DMS79 treated with DMSO at 0.1 percent for 48 hours (cell line): ENCODE measurements at regions not wholly inside any gene's neighbourhood (a gene's known extent, or its start where the extent isn't known, plus 50 kb on each side); places are given as distances from the start of the nearest gene placed in this dataset.

ENCODE experiments used
- DNase-seq: peaks from one replicate; lab custom pipeline; 2025; lab: John Stamatoyannopoulos, UW

DNA sequence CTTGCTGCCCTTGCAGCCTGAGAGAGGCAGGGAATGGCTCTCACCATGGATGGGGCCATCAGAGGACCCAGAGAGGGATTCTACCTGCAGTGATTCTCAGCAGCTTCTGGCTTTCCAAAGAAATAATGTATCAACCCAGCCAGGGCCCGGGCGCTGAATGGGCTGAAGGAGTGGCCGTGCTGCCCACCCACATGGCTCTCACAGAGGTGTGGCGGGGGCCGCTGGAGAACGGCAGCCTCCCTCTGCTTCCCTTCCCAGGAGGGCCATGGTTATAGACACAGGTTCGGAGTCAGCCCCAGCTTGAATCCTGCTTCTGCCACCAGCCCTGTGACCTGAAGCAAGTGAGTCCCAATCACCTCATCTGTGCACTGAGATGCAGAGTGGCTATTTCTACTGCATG is 82.7 kb downstream of the THAP12 start:
- no peak for DNase-seq

DNA sequence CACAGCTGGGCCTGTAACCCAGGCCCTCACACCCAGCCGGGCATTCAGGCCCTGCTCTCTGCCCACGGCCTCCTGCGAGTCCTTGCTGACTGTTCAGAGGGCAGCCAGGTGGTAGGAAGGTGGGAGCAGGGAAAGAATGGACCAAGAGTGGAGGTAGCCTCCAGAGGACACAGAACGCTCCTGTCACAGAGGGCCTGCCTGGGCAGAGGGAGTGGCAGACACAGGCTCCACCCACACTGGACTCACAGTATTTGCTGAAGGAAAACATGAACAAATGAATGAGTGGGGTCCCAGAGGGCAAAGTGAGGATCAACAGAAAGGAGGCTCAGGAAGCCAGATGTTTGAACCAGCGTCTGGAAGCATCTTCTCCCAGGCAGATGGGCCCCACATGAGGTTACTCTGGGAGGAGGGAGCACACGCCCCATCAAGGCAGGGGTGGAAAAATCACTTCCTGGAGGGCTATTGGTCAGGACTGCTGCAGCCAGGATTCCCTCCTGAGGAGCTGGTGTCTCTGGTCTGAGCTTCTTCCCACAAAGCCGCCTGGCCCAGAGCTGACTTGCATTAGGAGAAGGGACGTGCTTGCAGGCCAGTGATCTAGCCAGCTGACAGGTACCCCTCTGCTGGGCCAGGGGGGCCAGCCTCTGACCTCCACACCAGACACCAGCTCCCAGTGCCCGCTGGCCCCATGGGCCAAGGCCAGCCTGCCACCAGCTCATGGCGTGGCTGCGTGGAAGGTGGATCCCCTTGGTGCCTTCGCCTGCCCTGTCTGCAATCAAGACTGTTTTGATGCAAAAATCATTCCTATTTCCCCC is 84.0 kb downstream of the THAP12 start:
- DNase-seq: no peak

DNA sequence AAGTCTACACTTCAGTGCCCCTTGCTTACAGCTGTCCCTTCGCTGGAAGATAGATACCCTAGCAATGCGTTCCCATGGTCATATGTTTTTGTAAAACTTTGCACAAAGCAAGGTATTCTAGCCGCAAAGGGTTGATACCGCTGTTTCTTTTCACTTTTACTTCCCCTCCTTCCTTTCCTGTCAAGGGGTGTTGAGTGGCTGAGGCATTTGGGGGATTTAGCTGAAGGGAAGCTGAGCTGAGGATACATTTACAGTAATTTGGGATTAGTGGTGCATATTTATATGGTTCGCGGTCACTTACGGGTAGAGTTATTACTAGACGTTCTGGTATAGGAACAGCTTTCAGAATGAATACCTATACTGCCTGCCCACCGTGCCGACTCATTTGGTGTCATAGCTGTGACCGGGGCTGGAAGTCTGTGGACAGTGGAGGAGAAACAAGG is 86.9 kb upstream of the WNT11 start:
- DNase-seq: no peak

DNA sequence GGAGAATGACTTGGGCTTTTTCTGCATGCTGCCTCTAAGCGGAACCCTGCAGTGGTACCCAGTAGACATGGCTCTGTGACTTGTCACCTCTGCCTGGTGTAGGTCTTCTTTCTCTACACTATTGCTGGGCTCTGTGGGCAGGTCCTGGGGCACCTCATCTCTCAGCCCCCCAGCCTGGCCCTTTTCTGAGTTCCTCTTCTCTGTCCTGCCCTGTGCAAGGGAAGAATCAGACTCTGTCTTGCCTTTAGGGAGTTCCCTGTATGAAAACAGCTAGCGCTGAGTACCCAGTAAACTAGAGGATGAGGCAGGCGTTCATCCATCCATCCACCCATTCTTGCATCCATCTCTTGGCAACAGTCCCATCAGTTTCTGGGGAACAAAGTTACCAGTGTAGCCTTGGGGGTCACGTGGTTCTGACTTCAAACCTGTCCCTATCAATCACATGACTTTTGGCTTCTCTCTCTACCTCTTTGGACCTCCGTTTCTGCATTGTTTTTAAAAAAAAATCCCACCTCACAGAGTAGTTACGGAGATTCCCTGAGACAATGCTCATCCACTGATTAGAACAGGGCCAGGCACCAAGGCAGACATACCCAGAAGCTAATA is 86.4 kb upstream of the WNT11 start:
- DNase-seq: no peak

DNA sequence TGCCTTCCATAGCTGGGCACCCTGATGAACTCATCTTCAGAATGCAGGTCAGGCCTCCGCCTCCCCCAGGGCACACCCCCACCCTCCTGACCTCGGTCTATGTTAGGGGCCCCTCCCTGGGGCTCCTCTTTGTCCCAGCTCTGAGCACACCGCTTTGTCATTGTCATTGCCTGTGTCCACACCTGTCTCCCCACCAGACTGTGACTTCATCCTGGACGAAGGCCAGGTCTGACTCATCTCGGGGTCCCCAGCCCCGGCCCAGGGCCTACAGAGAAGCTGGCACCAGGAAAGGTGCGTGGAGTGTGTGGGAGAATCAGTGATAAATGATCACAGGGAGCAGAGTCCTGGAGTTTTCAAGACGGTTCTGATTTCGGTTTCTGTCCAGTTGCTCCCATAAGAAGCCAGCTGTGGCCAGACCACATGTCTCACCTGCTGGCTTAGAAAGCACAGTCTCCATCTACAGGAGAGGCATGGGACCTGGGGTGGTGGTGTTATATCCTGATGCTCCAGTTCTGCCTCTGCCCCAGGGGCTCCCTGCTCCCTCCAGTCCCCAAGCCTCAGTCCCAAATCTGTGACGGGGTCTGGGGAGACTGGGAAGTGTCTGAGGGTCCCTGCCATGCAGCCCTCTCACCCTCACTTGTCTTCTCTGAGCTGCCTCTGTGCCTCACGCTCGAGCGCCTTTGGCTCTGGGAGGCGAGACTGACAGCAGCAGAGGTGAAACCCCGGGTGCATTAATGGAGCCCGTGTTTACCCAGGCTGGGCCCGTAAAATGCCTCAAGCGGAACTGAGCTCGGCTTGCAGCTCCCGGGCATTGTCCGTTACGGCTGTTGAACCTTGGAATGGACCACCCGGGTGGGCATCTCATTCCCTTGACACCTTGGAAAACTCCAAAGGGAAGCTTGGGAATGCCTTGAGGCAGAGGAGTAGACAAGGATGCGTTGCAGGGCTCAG is 85.5 kb upstream of the WNT11 start:
- DNase-seq: peak; percentile 87

DNA sequence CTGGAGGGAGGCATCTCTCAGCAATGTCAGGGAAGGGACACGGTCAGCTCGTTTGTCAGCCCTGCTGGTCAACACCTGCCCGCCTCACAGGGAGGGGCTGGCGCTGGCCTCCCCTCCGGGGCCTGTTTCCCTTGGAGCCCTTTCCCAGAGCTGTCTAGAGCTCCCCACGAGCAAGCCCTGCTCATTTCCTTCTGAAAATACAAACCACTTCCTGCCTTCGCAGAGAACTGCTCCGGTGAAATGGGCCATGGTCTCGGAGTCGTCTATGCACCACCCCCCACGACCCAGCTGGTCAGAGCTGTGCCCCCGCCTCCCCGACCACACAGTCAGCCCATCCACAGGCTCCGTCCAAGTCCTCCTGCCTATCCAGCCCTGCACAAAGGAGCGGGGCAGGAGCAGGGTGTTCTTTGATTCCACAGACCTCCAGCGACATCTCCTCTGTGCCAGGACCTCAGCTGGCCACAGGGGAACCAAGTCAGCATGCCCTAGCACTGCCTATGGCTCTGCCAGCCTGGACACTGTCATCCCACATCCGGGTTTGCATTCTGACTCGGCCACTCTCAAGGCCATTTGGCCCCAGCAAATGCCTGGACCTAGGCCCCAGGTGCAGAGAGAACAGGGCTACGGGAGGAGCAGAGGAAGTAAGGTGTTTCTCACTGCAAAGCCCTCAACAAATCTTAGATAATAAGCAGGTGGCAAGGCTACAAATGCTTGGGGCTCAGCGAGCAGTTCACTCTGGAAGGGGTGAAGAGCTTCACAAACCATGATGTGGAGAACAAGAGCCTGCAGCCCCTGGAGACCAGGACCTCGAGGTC is 82.1 kb upstream of the WNT11 start:
- DNase-seq: no peak

DNA sequence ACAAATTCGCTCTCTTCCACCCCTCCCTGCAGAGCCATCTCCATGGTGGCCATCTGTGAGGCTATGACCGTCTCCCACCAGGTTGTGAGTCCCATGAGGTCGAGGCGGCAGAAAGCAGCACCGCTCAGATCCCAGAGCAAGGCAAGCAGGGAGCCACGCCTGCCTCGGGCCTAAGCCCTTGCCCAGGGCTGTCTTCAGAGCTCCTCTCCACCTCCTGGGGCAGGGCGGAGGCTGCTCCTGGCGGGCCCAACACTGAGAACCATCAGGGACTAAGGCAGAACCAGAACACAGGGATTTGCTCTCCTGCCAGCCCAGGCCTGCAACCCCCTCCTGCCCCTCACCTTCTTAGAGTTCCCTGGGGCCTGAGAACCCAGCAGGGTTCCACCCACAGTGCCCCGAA is 80.9 kb upstream of the WNT11 start:
- no peak for DNase-seq

DNA sequence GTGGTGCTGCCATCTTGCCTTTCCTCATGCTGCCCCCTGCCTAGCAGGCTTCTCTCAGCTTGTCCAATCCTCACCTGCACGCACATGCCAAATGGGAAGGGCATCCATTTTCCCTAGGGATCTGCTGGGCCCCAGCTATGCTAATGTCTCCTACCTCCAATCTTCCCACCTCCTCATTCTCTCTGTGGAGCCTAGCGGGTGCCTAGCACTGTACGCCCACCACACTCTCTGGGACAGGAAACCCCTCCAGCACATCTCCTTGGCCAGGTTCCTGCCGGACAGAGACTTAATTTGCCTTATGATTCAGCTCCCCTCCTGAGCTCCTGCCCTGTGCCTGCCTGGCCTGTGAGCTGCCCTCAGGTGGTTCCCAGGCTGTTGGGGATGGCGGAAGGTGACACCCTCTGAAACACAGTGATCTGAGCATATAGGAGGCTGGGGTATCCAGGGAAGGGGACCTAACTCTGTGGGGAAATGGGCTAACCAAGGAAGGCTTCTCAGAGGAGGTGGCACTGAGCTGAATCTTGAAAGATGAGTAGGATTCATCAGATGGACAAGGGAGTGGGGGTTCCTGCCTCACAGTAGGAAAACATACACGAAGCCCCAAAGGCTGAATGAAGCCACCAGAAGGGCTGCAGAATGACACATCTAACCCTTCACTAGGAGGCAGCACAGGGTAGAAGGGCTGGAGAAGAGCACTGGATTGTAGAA is 79.2 kb upstream of the WNT11 start:
- no peak for DNase-seq

DNA sequence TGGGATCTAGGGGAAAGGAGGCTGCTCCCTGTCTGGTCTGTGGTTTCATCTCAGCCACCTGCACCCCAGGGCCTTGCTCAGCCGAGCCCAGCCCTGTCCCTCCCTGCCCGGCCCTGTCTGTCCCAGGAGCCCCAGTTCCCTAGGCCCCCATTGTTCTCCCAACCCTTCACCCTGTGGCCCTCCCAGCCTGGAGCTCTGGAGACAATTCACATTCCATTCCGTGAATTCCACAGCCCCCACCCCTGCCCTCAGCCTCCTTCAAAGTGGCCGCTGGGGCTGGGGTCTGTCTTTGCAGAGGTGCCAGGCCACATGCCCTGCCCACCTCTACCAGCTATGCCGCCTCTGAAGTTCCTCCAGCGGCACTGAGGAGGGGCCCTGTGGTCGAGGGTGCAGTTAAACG is 77.9 kb upstream of the WNT11 start:
- DNase-seq: no peak

DNA sequence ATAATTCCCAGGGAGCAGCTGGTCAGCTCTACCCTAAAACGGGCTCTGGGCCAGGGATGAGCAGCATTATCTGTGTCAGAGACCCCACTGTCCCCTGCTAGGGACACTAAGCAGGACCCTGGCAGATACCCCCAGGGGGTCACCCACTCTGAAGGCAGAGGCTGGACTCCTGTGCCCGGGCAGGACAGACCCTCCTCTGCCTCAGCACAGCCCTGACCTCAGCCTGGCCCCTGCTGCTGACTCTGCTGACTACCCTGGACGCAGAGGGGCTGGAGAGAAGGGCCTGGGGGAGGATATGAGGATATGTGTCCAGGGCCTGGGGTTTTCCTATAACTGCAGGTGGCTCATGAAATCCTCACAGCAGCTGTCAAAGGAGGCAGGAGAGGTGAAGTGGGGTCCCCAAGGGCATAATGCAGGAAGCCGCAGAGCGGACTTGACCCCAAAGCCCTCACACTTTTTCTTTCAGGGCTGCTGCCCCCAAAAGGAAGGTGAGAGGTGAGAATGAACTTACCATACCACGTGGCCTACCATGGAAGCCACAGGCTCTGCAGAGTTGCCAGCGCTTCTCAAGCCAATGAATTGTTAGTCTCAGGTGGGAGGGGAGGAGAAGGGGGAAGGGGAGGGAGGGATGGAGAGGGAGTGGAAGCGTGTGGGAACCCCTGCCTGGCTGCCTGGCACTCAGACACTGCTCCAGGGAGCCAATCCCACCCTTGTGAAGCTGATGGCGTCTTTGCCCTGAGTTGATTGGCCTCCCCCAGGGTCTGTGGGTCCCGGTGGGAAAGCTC is 76.7 kb upstream of the WNT11 start:
- no peak for DNase-seq

DNA sequence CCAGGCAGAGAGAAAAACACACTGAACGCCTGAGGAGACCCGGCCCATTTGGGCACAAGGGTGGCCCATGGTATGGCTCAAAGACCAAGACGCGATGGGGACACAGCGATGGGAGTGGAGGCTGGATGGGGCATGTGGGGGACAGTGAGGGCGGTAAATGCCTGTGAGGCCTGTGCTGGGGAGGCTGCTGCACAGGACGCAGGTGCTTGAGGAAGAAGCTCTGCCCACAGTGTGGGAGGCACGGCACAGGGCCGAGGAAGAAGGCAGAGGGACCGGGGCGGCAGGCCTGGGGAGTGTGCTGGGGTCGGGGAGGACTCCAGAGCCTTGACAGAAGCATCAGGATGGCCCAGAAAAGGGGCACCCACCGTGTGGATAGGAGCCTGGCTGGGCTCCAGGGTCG is 75.9 kb upstream of the WNT11 start:
- DNase-seq: no peak

DNA sequence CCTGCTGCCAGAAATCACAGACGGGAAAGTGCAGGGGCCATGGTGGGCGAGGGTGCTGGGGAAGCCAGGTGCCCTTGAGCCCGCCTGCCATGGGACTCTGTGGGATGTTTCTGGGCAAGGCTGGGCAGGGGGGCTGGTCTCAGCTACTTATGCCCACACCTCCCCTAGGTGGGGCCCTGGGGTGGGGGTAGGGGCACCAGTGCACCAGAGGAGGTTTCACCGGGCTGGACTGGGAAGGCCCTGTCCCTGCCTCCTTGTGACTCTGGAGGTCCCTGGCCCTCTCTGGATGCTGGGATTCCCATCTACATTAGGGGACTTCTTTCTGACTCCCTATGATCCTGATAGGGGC is 75.2 kb upstream of the WNT11 start:
- no peak for DNase-seq

DNA sequence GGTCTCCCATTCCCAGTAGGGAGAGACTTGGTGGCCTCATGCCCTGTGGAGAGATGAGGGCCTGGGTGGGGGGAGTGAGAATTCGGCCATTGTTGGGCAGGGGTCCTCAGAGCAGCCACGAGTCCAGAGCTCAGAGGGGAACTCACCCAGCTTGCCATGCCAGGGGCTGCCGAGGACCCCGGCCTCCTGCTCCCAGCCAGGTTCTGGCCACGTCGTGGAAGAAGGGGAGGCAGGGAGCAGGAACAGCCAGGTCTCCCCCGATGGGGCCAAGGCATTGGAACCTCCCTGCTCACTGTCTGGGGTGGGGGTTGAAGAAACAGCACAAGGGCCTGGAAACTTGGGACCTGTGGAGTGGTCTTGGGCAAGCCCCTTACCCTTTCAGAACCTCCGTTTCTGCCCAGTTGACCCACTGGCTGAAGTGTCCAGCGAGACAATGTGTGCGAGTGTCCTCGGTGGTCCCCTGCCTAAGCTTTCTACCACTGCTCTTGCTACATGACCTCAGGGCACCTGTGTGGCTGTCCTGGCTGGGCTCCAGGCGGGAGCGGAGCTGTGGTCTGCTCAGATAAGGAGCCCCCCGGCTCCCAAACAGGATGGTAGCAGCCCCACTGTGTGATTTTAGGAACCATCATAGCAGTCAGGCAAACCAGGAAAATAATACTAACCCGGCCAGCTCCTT is 74.7 kb upstream of the WNT11 start:
- no peak for DNase-seq

DNA sequence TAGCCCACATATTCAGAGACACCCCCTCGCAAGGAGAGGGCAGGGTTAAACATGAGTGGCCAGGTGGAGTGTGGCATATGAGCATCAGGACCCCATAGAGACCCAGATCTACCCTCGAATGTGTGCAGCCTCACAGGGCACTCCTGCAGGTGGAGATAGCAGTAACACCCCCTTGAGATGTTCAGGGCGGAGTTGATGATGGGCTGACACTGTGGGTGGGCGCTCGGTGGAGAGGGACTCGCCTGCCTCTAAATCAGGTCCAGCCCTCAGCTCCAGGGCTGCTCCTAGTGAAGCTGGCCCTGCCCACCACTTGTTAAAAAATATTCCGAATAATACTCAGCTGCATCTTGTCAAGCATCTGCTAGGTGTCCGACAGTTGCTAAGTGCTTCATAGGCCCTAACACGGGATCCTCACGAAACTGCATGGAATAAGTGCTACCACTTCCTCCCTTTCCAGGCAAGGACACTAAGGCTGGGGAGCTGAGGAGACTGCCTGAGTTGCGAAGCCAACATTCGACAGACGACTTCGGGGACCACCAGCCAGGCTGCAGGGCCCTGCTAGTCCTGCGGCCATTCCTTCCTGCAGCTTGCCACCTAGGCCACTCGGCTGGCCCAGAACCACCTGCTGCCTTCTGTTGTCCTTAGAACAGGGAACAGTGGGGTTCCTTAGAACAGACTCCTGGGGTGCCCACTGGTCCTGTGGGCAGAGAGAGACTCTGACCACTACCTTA is 74.0 kb upstream of the WNT11 start:
- DNase-seq: peak; percentile 10

DNA sequence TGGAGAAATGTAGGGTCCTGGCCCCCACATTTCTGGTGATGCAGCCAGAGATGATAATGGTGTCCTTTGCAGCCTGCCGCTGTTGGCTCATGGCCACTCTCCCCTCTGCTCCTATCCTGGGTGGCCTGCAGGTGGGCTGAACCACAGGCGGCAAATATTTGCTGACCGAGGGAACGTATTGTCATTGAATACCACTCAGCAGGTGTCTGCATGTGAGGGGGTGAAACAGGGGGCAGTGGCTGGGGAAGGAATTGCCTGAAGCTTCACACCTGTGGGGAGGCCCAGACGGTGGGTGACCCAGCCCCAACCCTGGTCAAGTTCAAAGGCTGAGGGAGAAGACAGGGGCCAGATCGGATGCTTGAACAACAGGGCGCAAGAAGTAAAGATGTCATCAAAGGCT is 73.3 kb upstream of the WNT11 start:
- DNase-seq: no peak

DNA sequence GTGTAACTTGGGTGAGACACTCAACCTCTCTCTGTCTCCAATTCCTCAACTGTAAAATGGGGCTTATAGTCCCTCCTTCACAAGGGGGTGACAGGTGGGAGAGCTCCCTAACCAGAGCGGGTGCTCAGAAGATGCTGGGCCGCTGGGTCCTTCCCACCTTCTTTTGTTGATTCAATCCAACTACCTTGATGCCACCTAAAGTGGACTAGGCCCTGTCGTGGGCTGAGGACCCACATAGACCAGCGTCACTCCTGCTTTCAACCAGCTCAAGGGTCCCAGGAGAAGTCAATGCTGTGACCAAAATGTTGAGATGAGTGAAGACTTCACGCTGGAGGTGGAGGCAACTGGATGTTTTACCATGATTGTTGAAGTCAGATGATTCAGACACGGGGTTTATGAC is 72.7 kb upstream of the WNT11 start:
- DNase-seq: no peak

DNA sequence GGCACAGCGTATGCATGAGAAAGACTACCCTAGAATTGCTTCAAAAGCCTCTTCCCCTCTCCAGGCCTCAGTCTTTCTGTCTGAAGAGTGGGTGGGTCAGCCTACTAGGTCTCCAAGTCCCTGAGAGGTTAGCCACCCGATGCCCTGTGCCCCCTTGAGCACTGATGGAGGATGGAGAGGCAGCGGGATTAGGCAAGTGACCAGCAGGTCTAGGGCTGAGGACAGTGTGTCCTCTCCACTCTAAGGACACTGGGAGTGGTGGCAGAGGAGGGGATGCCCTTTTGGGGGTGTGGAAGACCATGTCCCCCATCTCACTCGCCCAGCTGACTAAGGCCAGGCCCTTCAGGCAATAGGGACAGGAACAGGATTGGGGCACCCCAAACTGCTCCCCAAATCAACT is 72.2 kb upstream of the WNT11 start:
- DNase-seq: no peak

DNA sequence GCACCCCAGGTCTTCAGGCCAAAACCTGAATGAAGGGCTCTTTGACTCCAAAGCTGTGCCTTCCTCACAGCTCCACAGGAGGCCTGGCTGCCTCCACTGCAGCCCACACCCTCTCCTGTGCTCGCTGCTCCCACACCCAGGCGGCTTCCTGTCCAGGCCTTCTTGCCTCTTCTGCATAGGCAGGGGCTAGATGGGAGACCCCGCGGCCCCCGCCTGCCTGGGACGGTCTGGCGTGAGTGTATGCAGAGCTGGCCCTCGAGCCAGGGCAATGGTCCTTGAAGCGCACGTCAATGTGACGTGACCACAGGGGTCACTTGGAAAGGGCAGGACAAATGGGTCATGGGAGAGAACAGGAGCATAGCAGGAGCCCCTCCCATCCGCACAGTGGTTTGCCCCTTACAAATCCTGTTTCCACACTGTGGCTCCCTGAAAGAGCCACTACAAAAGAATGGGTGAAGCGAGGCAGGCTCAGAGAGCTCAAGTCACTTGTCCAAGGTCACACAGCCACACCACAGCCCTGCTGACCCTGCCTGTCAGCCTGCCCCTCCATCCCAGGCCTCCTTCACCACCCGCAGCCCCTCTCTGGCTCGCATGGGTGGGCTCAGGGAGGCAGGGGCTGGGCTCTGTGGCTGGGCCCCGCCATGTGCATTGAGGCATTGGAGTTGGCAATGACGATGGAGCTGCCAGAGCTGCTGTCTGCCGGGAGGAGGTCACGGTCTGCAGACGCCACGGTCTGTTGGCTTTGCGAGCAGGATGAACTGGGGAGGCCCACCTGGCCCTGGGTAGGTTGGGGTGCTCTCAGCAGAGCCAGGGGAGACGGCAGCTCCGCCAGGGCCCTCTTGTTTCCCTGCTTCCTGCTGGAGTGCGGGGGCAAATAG is 71.2 kb upstream of the WNT11 start:
- peak; percentile 47 for DNase-seq
